Endodermal cell (in vitro differentiated cells): ENCODE measurements at regions not wholly inside any gene's neighbourhood (a gene's known extent, or its start where the extent isn't known, plus 50 kb on each side); places are given as distances from the start of the nearest gene placed in this dataset.

Experiments
- DNase-seq: peaks from one replicate; pipeline ENCODE4 v3.0.0-alpha.2; 2017
- H3K27ac ChIP-seq: 2 replicates; pipeline ENCODE4 v1.5.1; 2013; ENCODE audit warnings: mild to moderate bottlenecking, low read depth, low read length, moderate library complexity
- H3K27me3 ChIP-seq: 2 replicates; pipeline ENCODE4 v1.6.1; 2013; ENCODE audit warnings: mild to moderate bottlenecking, low read length, moderate library complexity; ENCODE audit not compliant: insufficient read depth, control insufficient read depth, poor library complexity, severe bottlenecking
- H3K36me3 ChIP-seq: 2 replicates; pipeline ENCODE4 v1.7.0; 2013; ENCODE audit warnings: mild to moderate bottlenecking, low read length, moderate library complexity; ENCODE audit not compliant: control insufficient read depth, insufficient read depth
- H3K4me1 ChIP-seq: one replicate; pipeline ENCODE4 v1.7.0; 2013; ENCODE audit warnings: low read length; ENCODE audit not compliant: control insufficient read depth, insufficient read depth
- H3K4me3 ChIP-seq: 2 replicates; pipeline ENCODE4 v1.5.1; 2013; ENCODE audit warnings: mild to moderate bottlenecking, low read length, moderate library complexity
- H3K9ac ChIP-seq: 2 replicates; pipeline ENCODE4 v1.6.1; 2013; ENCODE audit warnings: mild to moderate bottlenecking, low read length, moderate library complexity; ENCODE audit not compliant: poor library complexity, severe bottlenecking; ENCODE audit errors: extremely low read depth
- H3K9me3 ChIP-seq: 2 replicates; pipeline ENCODE4 v1.6.1; 2013; ENCODE audit warnings: mild to moderate bottlenecking, low read length, moderate library complexity; ENCODE audit not compliant: control insufficient read depth
- H3K27ac Mint-ChIP-seq: 2 replicates; pipeline ENCODE4 v1.8.0; 2020; ENCODE audit warnings: mixed read lengths
- H3K27me3 Mint-ChIP-seq: 2 replicates; pipeline ENCODE4 v1.8.0; 2021; ENCODE audit warnings: mild to moderate bottlenecking, mixed read lengths; ENCODE audit not compliant: insufficient read depth
- H3K36me3 Mint-ChIP-seq: 2 replicates; pipeline ENCODE4 v1.8.0; 2020; ENCODE audit warnings: low read depth, mixed read lengths
- H3K4me1 Mint-ChIP-seq: 2 replicates; pipeline ENCODE4 v1.8.0; 2020; ENCODE audit warnings: mixed read lengths
- H3K4me3 Mint-ChIP-seq: 2 replicates; pipeline ENCODE4 v1.8.0; 2020; ENCODE audit warnings: mild to moderate bottlenecking, moderate library complexity, mixed read lengths
- H3K9me3 Mint-ChIP-seq: 2 replicates; pipeline ENCODE4 v1.8.0; 2020; ENCODE audit warnings: mild to moderate bottlenecking, mixed read lengths
- CTCF ChIP-seq: fragments of 200-600 bp; sonication (generic); conservative IDR thresholded peaks from 2 replicates; pipeline ENCODE4 v1.5.0; 2021; ENCODE audit warnings: antibody characterized with exemption, mild to moderate bottlenecking
- WGBS, 2 experiments: methylation state at CpG; one replicate each; pipeline versions ENCODE4 v1.1.5 to v1.1.7; 2013; ENCODE audit warnings: missing lambda C conversion rate in 2 of 2, mixed read lengths in 1 of 2; ENCODE audit not compliant: insufficient coverage in 1 of 2, insufficient read length in 1 of 2; 5-methylcytosine and 5-hydroxymethylcytosine counted together

GRCh38 chr1:217342105-217342504 is 288.8 kb downstream of the GPATCH2 start:
- no peaks in the 10 kb centered on the region for H3K36me3 Mint-ChIP-seq
- H3K4me1 Mint-ChIP-seq = peaks cover 12% of the 10 kb centered on the region
- H3K36me3 ChIP-seq = no peaks in the 10 kb centered on the region
- peaks cover 11% of the 10 kb centered on the region for H3K27me3 Mint-ChIP-seq
- H3K9me3 Mint-ChIP-seq = no peaks in the 10 kb centered on the region
- no peak for TF ChIP-seq CTCF
- no peak overlapping the region for H3K9ac ChIP-seq
- H3K9me3 ChIP-seq = no peaks in the 10 kb centered on the region
- no peak for DNase-seq
- no peak overlapping the region for H3K4me3 Mint-ChIP-seq
- H3K4me3 ChIP-seq = no peak overlapping the region
- H3K27ac Mint-ChIP-seq = no peak overlapping the region
- no peaks in the 10 kb centered on the region for H3K4me1 ChIP-seq
- H3K27ac ChIP-seq = no peak overlapping the region
- H3K27me3 ChIP-seq = peaks cover 54% of the 10 kb centered on the region

- Mint-ChIP-seq H3K36me3 (no peaks in the 10 kb centered on the region), H3K27me3 (peaks cover 8% of the 10 kb centered on the region), H3K4me3 (no peak overlapping the region), H3K27ac (no peak overlapping the region), H3K4me1 (peaks cover 16% of the 10 kb centered on the region), H3K9me3 (no peaks in the 10 kb centered on the region)
- 60 to 93% methylated on average over 1 to 4 of the region's 4 CpGs for WGBS, 2 experiments
- Histone ChIP-seq H3K27me3 (peaks cover 38% of the 10 kb centered on the region), H3K4me3 (no peak overlapping the region), H3K27ac (no peak overlapping the region), H3K36me3 (no peaks in the 10 kb centered on the region), H3K4me1 (no peaks in the 10 kb centered on the region), H3K9ac (no peak overlapping the region), H3K9me3 (no peaks in the 10 kb centered on the region)
- DNase-seq = no peak
- no peak for TF ChIP-seq CTCF
Observed at GRCh38 chr1:217336724-217337123, 294.2 kb downstream of the GPATCH2 start.

- 59 to 79% methylated on average over 3 to 6 of the region's 6 CpGs for WGBS, 2 experiments
- Histone ChIP-seq H3K27ac (no peak overlapping the region), H3K4me1 (no peaks in the 10 kb centered on the region), H3K9me3 (peaks cover 22% of the 10 kb centered on the region), H3K36me3 (no peaks in the 10 kb centered on the region), H3K27me3 (peaks cover 29% of the 10 kb centered on the region), H3K4me3 (no peak overlapping the region), H3K9ac (no peak overlapping the region)
- DNase-seq = peak; percentile 90
- H3K27ac Mint-ChIP-seq = no peak overlapping the region
- TF ChIP-seq CTCF = peak; percentile 89
- H3K27me3 Mint-ChIP-seq = peaks cover 8% of the 10 kb centered on the region
- peaks cover 4% of the 10 kb centered on the region for H3K4me1 Mint-ChIP-seq
- H3K36me3 Mint-ChIP-seq = peaks cover 4% of the 10 kb centered on the region
- peaks cover 20% of the 10 kb centered on the region for H3K9me3 Mint-ChIP-seq
- H3K4me3 Mint-ChIP-seq = no peak overlapping the region
Observed at GRCh38 chr1:217333939-217334338, 297.0 kb downstream of the GPATCH2 start.
